Endothelial cell of umbilical vein (primary cell): ENCODE measurements at regions not wholly inside any gene's neighbourhood (a gene's known extent, or its start where the extent isn't known, plus 50 kb on each side); places are given as distances from the start of the nearest gene placed in this dataset.
"Not testable (repeated sequence)": the region's sequence is repeated elsewhere in the genome, so short reads cannot be mapped to it uniquely, and the experiment has no call there.

Source experiments
- BruUV-seq: library from RNA; stranded (reverse); fragments of 400-500 nt; replicated peaks from 2 replicates; lab custom pipeline; 2021; lab: Mats Ljungman, UMichigan
- CTCF ChIA-PET: fragments of 300-600, 350-600 bp; sonication (Branson Sonifier 250); formaldehyde crosslinking; loops from one replicate; lab custom pipeline; 2021; ENCODE audit warnings: antibody characterized with exemption, inconsistent platforms; lab: Charles Lee
- POLR2A ChIA-PET: fragments of 300-600, 350-600 bp; sonication (Branson Sonifier 250); formaldehyde crosslinking; loops from one replicate; lab custom pipeline; 2021; ENCODE audit warnings: antibody characterized with exemption, inconsistent platforms; lab: Charles Lee
- DNase-seq: peaks from one replicate; pipeline ENCODE4 v3.0.0-alpha.2; 2011; ENCODE audit warnings: low read depth, low spot score
- FAIRE-seq: peaks from 2 replicates; lab custom pipeline; 2011; peaks lifted over from hg19 to GRCh38; lab: Jason Lieb, UNC
- H2AFZ ChIP-seq: 2 replicates; pipeline ENCODE4 v1.6.0; 2012; ENCODE audit warnings: low read depth, low read length, control low read depth, inconsistent platforms
- H3K27ac ChIP-seq: 2 replicates; pipeline ENCODE4 v1.5.1; 2011; ENCODE audit warnings: low read depth, mild to moderate bottlenecking, control low read depth, low read length, moderate library complexity; ENCODE audit not compliant: insufficient read depth
- H3K27me3 ChIP-seq, 2 experiments: 2 replicates each; pipeline versions ENCODE4 v1.6.0 to v1.6.1; 2011; ENCODE audit warnings: low read length in 2 of 2, mixed read lengths in 1 of 2; ENCODE audit not compliant: control insufficient read depth in 2 of 2, insufficient read depth in 2 of 2
- H3K36me3 ChIP-seq, 2 experiments: 2 replicates in 1 of 2; 3 replicates in 1 of 2; pipeline ENCODE4 v1.5.1; 2011; ENCODE audit warnings: low read length in 2 of 2, mild to moderate bottlenecking in 1 of 2, moderate library complexity in 1 of 2; ENCODE audit not compliant: control insufficient read depth in 2 of 2, insufficient read depth in 2 of 2; ENCODE audit errors: extremely low read depth in 1 of 2
- H3K4me1 ChIP-seq: 3 replicates; pipeline ENCODE4 v1.5.1; 2011; ENCODE audit warnings: mild to moderate bottlenecking, low read length; ENCODE audit not compliant: control insufficient read depth, insufficient read depth; ENCODE audit errors: extremely low read depth
- H3K4me2 ChIP-seq: 2 replicates; pipeline ENCODE4 v1.6.1; 2011; ENCODE audit warnings: low read length, control low read depth, mixed read lengths; ENCODE audit not compliant: insufficient read depth
- H3K4me3 ChIP-seq, 3 experiments: fragments of 200-600 bp in 1 of 3; sonication (generic), shearing (Covaris generic) in 1 of 3; replicated peaks in 1 of 3; 2 replicates each; pipeline ENCODE4 v1.5.1; 2011 to 2016; ENCODE audit warnings: control low read depth in 3 of 3, low read length in 3 of 3, mild to moderate bottlenecking in 2 of 3, inconsistent platforms in 1 of 3, low read depth in 1 of 3, moderate library complexity in 1 of 3; ENCODE audit not compliant: insufficient read depth in 1 of 3
- H3K79me2 ChIP-seq: 2 replicates; pipeline ENCODE4 v1.6.0; 2012; ENCODE audit warnings: low read length, inconsistent platforms; ENCODE audit not compliant: control insufficient read depth, insufficient read depth
- H3K9ac ChIP-seq: replicated peaks from 2 replicates; pipeline ENCODE3; 2011; ENCODE audit warnings: low read length, control low read depth; ENCODE audit not compliant: insufficient read depth; ENCODE audit errors: extremely low read depth
- H3K9me1 ChIP-seq: replicated peaks from 3 replicates; pipeline ENCODE4 v1.6.0; 2011; ENCODE audit warnings: mild to moderate bottlenecking, low read length; ENCODE audit not compliant: control insufficient read depth, insufficient read depth; ENCODE audit errors: extremely low read depth
- H3K9me3 ChIP-seq: replicated peaks from 2 replicates; pipeline ENCODE4 v1.5.1; 2012; ENCODE audit warnings: low read length, inconsistent platforms; ENCODE audit not compliant: control insufficient read depth, insufficient read depth
- H4K20me1 ChIP-seq: replicated peaks from 2 replicates; pipeline ENCODE3; 2011; ENCODE audit warnings: mild to moderate bottlenecking, low read length; ENCODE audit not compliant: control insufficient read depth, insufficient read depth; ENCODE audit errors: extremely low read depth
- EZH2 ChIP-seq: IDR thresholded peaks from 2 replicates; pipeline ENCODE4 v1.6.1; 2012; ENCODE audit warnings: borderline replicate concordance, low read depth, mild to moderate bottlenecking, moderate library complexity, low read length, inconsistent platforms; ENCODE audit not compliant: severe bottlenecking
- FOS ChIP-seq: IDR thresholded peaks from 2 replicates; pipeline ENCODE4 v1.6.1; 2011; ENCODE audit warnings: mild to moderate bottlenecking, low read length, moderate library complexity, borderline replicate concordance; ENCODE audit not compliant: insufficient read depth
- GATA2 ChIP-seq: IDR thresholded peaks from 2 replicates; pipeline ENCODE4 v1.7.0; 2011; ENCODE audit warnings: low read depth, mild to moderate bottlenecking, moderate library complexity, mixed read lengths, low read length; ENCODE audit not compliant: insufficient read length, insufficient read depth
- JUN ChIP-seq: IDR thresholded peaks from 2 replicates; pipeline ENCODE4 v1.6.1; 2011; ENCODE audit warnings: borderline replicate concordance, low read depth; ENCODE audit not compliant: insufficient read length, insufficient read depth
- MYC ChIP-seq: IDR thresholded peaks from one replicate; pipeline ENCODE4 v1.6.1; 2011; ENCODE audit warnings: mild to moderate bottlenecking, low read depth, low read length
- POLR2A ChIP-seq: IDR thresholded peaks from 2 replicates; pipeline ENCODE4 v1.6.1; 2012; ENCODE audit warnings: low read depth, mild to moderate bottlenecking, control low read depth, low read length
- POLR2AphosphoS5 ChIP-seq: IDR thresholded peaks from 2 replicates; pipeline ENCODE4 v1.6.1; 2012; ENCODE audit warnings: low read depth, mild to moderate bottlenecking, control low read depth, low read length, moderate library complexity; ENCODE audit not compliant: insufficient read depth
- dilution Hi-C: fragments of 300-500 bp; cut with MboI; formaldehyde crosslinking; loops from one replicate; pipeline ENCODE4 v1.15.0; 2019; ENCODE audit warnings: low sequenced_read_pairs; ENCODE audit not compliant: extremely low pct_ligation_motif_present
- intact Hi-C: fragments of 100-400 bp; cut with micrococcal nuclease; formaldehyde crosslinking; loops from one replicate; pipeline ENCODE4 v1.10.0; 2022
- TF ChIP-seq, protein P1 (sequence below), 2 donors: IDR thresholded peaks; 1 replicate in 1 of 2; 2 replicates in 1 of 2; pipeline ENCODE4 v1.5.1; 2011; ENCODE audit warnings: low read length in 2 of 2, mild to moderate bottlenecking in 2 of 2, moderate library complexity in 2 of 2, control low read depth in 1 of 2, inconsistent platforms in 1 of 2, low read depth in 1 of 2; ENCODE audit not compliant: insufficient read depth in 1 of 2; ENCODE audit errors: extremely low read depth in 1 of 2

DNA sequence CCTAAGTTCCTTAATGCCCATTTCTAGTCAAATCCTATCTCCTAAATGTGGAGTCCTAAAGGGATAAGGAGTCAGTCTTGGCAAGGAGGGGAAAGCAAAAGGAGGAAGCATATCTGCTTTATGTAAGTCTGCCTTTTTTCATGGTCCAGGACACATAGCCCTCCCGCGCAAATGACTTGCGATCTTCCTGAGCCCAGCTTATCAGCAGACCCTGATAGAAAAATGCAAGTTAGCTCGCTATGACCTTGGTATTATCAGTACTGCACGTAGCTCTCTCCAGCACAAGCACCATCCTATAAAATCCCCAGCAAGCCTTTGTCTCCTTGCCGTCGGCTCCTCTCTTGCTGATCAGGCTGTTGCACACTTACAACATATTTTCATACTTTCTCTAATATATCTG, 281.4 kb upstream of the KCNH7 start:
- Histone ChIP-seq H3K4me3 (no peak overlapping the region), H3K27ac (no peak overlapping the region), H3K4me2 (no peak overlapping the region), H2AFZ (no peak overlapping the region), H3K36me3 (no peaks in the 10 kb centered on the region), H3K27me3 (no peaks in the 10 kb centered on the region), H3K4me1 (no peaks in the 10 kb centered on the region), H3K79me2 (no peaks in the 10 kb centered on the region), H3K9me1 (no peaks in the 10 kb centered on the region), H3K9ac (no peak overlapping the region), H4K20me1 (no peaks in the 10 kb centered on the region), H3K9me3 (no peaks in the 10 kb centered on the region)
- TF ChIP-seq JUN (no peak), EZH2 (no peak), GATA2 (no peak), FOS (no peak), POLR2A (no peak), MYC (no peak)
- TF ChIP-seq, protein P1, sequence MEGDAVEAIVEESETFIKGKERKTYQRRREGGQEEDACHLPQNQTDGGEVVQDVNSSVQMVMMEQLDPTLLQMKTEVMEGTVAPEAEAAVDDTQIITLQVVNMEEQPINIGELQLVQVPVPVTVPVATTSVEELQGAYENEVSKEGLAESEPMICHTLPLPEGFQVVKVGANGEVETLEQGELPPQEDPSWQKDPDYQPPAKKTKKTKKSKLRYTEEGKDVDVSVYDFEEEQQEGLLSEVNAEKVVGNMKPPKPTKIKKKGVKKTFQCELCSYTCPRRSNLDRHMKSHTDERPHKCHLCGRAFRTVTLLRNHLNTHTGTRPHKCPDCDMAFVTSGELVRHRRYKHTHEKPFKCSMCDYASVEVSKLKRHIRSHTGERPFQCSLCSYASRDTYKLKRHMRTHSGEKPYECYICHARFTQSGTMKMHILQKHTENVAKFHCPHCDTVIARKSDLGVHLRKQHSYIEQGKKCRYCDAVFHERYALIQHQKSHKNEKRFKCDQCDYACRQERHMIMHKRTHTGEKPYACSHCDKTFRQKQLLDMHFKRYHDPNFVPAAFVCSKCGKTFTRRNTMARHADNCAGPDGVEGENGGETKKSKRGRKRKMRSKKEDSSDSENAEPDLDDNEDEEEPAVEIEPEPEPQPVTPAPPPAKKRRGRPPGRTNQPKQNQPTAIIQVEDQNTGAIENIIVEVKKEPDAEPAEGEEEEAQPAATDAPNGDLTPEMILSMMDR (IDR thresholded peaks at IDR 0.05; ENCODE audit: extremely low read depth in 1 of 2, insufficient read depth in 1 of 2, low read depth in 1 of 2, low read length in 2 of 2) = no peak
- no TSS peak for BruUV-seq
- intact Hi-C loops = loop anchor here (5.0 kb wide), 1 partner anchor 228 kb away; no protein-coding TSS in a partner anchor
- dilution Hi-C loops = no loop called here
- FAIRE-seq (no peak), DNase-seq (no peak)
- CTCF ChIA-PET = no interaction called here
- POLR2A ChIA-PET = no interaction called here

- dilution Hi-C loops = no loop called here
- no peak for TF ChIP-seq EZH2
- TF ChIP-seq GATA2 = no peak
- no peak for TF ChIP-seq POLR2AphosphoS5
- TF ChIP-seq POLR2A = no peak
- Histone ChIP-seq H3K9me3 (no peaks in the 10 kb centered on the region), H3K4me1 (no peaks in the 10 kb centered on the region), H3K4me3 (no peak overlapping the region), H2AFZ (no peak overlapping the region), H3K27me3 (no peaks in the 10 kb centered on the region), H3K4me2 (no peak overlapping the region), H3K36me3 (no peaks in the 10 kb centered on the region), H3K9me1 (no peaks in the 10 kb centered on the region), H3K27ac (no peak overlapping the region), H3K9ac (no peak overlapping the region), H4K20me1 (no peaks in the 10 kb centered on the region), H3K79me2 (no peaks in the 10 kb centered on the region)
- CTCF ChIA-PET = no interaction called here
- DNase-seq = no peak
- POLR2A ChIA-PET = no interaction called here
- no TSS peak for BruUV-seq
- intact Hi-C loops = no loop called here
- no peak for FAIRE-seq
Measured at GRCh38 chr2:163086940-163087339, 248.4 kb upstream of the KCNH7 start.

GRCh38 chr2:163085366-163086024, 246.9 kb upstream of the KCNH7 start:
- H3K9ac ChIP-seq, H3K9me3 ChIP-seq, H3K36me3 ChIP-seq, H3K79me2 ChIP-seq, H2AFZ ChIP-seq, H4K20me1 ChIP-seq, BruUV-seq, intact Hi-C loops, POLR2A ChIA-PET, dilution Hi-C loops, CTCF ChIA-PET, H3K9me1 ChIP-seq, H3K27me3 ChIP-seq, H3K4me1 ChIP-seq, FAIRE-seq, H3K4me2 ChIP-seq, H3K4me3 ChIP-seq, DNase-seq, H3K27ac ChIP-seq: not testable (repeated sequence)
